ENCODE measurements at regions not wholly inside any gene's neighbourhood (a gene's known extent, or its start where the extent isn't known, plus 50 kb on each side); places are given as distances from the start of the nearest gene placed in this dataset.

DNA sequence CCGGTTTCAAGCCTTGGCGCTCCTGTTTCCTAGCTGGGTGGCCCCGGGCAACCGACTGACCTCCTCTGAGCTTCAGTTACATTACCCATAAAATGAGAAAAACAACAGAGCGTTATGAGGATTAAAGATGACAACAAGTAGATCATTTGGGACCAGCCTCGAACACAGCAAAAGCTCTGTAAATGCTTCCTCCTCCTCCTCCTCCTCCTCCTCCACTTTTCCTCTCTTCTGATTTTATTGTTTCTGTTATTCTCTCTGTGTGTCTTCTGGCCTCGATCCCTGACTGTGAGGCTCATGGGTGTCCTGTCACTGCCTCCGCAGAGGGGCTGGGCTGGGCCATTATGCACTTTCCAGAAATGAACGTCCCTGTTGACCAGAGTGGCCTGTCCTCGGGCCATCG is 176.2 kb downstream of the URI1 start:
- Histone ChIP-seq H3K4me1 (no peaks in the 10 kb centered on the region), H3K4me3 (no peak overlapping the region), H3K27ac (no peak overlapping the region), H3K27me3 (peaks cover 0 to 10% of the 10 kb centered on the region in 2 donors), H3K36me3 (no peaks in the 10 kb centered on the region), H3K9me3 (no peaks in the 10 kb centered on the region)
- TF ChIP-seq, protein P1, sequence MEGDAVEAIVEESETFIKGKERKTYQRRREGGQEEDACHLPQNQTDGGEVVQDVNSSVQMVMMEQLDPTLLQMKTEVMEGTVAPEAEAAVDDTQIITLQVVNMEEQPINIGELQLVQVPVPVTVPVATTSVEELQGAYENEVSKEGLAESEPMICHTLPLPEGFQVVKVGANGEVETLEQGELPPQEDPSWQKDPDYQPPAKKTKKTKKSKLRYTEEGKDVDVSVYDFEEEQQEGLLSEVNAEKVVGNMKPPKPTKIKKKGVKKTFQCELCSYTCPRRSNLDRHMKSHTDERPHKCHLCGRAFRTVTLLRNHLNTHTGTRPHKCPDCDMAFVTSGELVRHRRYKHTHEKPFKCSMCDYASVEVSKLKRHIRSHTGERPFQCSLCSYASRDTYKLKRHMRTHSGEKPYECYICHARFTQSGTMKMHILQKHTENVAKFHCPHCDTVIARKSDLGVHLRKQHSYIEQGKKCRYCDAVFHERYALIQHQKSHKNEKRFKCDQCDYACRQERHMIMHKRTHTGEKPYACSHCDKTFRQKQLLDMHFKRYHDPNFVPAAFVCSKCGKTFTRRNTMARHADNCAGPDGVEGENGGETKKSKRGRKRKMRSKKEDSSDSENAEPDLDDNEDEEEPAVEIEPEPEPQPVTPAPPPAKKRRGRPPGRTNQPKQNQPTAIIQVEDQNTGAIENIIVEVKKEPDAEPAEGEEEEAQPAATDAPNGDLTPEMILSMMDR (IDR thresholded peaks at IDR 0.05), result no peak
- DNase-seq, result no peak
- intact Hi-C loops (cut with DNase I; ENCODE audit: low total_unique reads), result no loop called here

DNA sequence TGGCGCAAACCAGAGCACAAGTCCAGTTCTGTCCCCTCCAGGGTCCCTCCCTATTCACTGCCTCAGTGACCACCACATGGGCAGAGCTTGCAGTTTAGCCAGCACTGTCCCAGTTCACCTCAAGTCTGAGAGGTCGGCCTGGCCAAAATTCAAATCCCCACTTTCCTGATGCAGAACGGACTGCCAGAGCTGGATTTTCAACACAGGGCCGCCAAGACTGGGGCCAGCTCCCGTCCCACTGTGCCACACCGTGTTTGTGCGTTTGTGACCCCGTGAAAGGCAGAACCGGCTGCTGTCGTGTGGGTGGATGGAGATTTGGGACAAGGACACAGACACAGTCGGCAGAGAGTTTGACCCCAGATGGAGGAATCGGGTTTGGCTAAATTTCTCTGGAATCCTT is 176.7 kb downstream of the URI1 start:
- TF ChIP-seq, protein P1 (IDR thresholded peaks at IDR 0.05), result no peak
- peaks cover 0 to 11% of the 10 kb centered on the region in 2 donors for H3K27me3 ChIP-seq
- no peaks in the 10 kb centered on the region for H3K36me3 ChIP-seq
- H3K27ac ChIP-seq, result no peak overlapping the region
- no peaks in the 10 kb centered on the region for H3K9me3 ChIP-seq
- intact Hi-C loops (cut with DNase I; ENCODE audit: low total_unique reads), result no loop called here
- no peaks in the 10 kb centered on the region for H3K4me1 ChIP-seq
- DNase-seq, result no peak
- H3K4me3 ChIP-seq, result no peak overlapping the region

DNA sequence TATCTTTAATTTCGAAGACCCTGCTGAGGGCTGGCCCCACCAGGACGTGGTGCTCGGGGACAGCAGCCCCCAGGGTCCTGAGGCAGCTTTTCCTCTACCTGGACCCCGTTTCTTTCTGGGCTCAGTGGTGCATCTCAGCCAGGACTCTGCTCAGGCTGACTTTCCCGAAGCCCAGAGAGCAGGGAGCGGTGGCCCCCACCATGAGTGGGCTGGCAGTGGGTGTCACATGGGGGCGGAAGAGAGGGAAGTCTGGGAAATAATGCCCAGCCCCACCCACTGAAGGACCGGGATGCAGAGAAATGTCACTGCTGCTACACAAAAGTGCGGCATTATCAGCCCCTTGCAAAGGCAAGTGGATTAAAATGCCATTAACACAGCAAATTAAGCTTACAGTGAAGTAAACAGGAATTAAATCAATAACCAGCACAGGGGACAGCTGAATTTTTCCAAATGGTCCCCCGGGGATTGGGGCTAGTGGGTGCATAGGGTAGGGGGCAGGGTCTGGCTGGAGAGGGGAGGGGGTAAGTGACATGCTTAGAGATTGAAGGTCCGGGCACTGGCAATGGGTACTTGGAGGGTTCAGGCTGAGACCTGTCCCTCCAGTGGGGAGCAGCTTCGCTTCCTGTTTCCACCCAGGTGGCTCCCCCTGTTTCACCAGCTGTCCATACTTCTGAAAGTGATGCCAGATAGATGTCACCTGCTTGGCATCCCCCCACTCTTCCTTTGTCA is 177.3 kb downstream of the URI1 start:
- TF ChIP-seq, protein P1 (IDR thresholded peaks at IDR 0.05), result no peak
- DNase-seq, result no peak
- no peaks in the 10 kb centered on the region for H3K36me3 ChIP-seq
- intact Hi-C loops (cut with DNase I; ENCODE audit: low total_unique reads), result no loop called here
- H3K27me3 ChIP-seq, result peaks cover 0 to 11% of the 10 kb centered on the region in 2 donors
- H3K9me3 ChIP-seq, result no peaks in the 10 kb centered on the region
- no peak overlapping the region for H3K27ac ChIP-seq
- no peak overlapping the region for H3K4me3 ChIP-seq
- no peaks in the 10 kb centered on the region for H3K4me1 ChIP-seq

DNA sequence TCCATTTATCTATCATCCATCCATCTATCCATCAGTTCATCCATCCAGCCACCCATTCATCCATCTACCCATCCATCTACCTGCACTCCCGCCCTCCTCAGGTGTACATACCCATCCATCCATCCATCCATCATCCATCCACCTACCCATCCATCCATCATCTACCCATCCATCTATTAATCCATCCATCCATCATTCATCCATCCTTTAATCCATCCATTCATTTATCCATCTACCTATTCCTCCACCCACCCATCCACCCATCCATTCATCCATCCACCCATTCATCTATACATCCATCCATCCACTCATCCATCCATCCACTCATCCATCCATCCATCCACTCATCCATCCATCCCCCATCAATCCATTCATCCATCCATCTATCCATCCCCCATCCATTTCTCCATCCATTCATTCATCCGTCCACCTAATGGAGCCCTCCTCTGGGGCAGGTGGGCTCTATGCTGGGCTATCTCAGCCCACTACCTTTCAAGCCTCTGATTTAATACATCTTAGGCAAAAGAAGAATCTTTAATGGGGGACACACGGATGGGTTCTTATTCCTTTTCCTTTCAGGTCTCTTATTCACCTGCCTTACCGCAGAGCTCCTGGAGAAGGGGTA is 178.9 kb downstream of the URI1 start:
- Histone ChIP-seq H3K27ac (no peak overlapping the region), H3K36me3 (no peaks in the 10 kb centered on the region), H3K9me3 (no peaks in the 10 kb centered on the region), H3K27me3 (peaks cover 0 to 11% of the 10 kb centered on the region in 2 donors), H3K4me1 (no peaks in the 10 kb centered on the region), H3K4me3 (no peak overlapping the region)
- no peak for DNase-seq
- intact Hi-C loops (cut with DNase I; ENCODE audit: low total_unique reads), result no loop called here
- TF ChIP-seq, protein P1 (IDR thresholded peaks at IDR 0.05), result no peak

DNA sequence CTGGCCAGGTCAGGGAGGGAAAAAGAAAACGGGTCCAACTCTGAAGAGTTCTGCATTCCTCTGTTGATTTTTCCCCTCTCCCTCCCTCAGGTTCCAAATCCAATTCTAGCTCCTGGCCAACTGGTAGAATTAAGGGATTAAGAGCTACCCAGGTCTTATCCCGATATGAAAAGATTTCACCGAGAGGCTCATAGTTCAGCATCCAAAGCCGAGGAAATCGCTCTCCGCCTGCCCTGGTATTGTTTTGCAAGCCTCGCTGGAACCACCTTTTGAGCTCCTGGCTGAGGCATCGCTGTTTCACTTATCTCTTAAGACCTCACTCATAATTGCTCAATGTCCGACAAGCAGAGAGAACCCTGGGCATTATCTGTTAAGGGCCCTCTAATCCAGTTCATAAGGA is 180.4 kb downstream of the URI1 start:
- no peak overlapping the region for H3K27ac ChIP-seq
- no peak overlapping the region for H3K4me3 ChIP-seq
- intact Hi-C loops (cut with DNase I; ENCODE audit: low total_unique reads), result no loop called here
- H3K36me3 ChIP-seq, result no peaks in the 10 kb centered on the region
- H3K4me1 ChIP-seq, result no peaks in the 10 kb centered on the region
- no peaks in the 10 kb centered on the region for H3K9me3 ChIP-seq
- peaks cover 0 to 11% of the 10 kb centered on the region in 2 donors for H3K27me3 ChIP-seq
- no peak for DNase-seq
- TF ChIP-seq, protein P1 (IDR thresholded peaks at IDR 0.05), result no peak

All from tibial artery (tissue), 4 donors.